Mucosa of stomach (tissue), 1 donor: ENCODE measurements at regions not wholly inside any gene's neighbourhood (a gene's known extent, or its start where the extent isn't known, plus 50 kb on each side); places are given as distances from the start of the nearest gene placed in this dataset.

ENCODE experiments used
- H3K27me3 ChIP-seq: one replicate; pipeline ENCODE4 v1.7.0; 2013; ENCODE audit warnings: mild to moderate bottlenecking, low read length; ENCODE audit not compliant: control insufficient read depth, insufficient read depth
- H3K36me3 ChIP-seq: one replicate; pipeline ENCODE4 v1.7.0; 2013; ENCODE audit warnings: low read length; ENCODE audit not compliant: control insufficient read depth, insufficient read depth
- H3K4me1 ChIP-seq: one replicate; pipeline ENCODE4 v1.7.0; 2013; ENCODE audit warnings: mild to moderate bottlenecking, low read length; ENCODE audit not compliant: control insufficient read depth, insufficient read depth
- H3K4me3 ChIP-seq: one replicate; pipeline ENCODE4 v1.7.0; 2013; ENCODE audit warnings: low read length
- H3K9ac ChIP-seq: one replicate; pipeline ENCODE4 v1.7.0; 2013; ENCODE audit warnings: mild to moderate bottlenecking, low read length, moderate library complexity
- H3K9me3 ChIP-seq: one replicate; pipeline ENCODE4 v1.7.0; 2013; ENCODE audit warnings: mild to moderate bottlenecking, low read length, moderate library complexity; ENCODE audit not compliant: control insufficient read depth
- donor health status: Pancreatic carcinoma.

DNA sequence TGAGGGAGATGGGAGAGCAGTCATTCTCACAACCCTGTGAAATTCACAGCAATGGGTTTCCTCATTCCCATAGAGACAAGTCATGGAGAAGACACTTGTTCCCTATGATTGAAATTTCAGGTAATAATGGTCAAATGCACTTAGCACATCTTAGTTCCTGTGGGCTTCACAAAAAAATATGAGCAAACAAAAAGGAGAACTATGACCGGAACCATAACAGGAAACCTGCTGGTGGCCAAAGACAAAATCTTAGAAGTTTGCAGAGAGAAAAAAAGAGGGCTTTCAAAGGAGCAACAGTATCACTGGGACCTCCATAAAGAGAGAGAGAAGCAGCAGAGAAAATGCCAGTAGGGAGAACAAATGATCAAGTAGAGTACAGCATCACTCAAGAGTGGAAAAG lies 138.9 kb upstream of the APCDD1 start:
- Histone ChIP-seq H3K4me3 (no peak overlapping the region), H3K4me1 (no peaks in the 10 kb centered on the region), H3K36me3 (no peaks in the 10 kb centered on the region), H3K9ac (no peak overlapping the region), H3K27me3 (no peaks in the 10 kb centered on the region), H3K9me3 (no peaks in the 10 kb centered on the region)

DNA sequence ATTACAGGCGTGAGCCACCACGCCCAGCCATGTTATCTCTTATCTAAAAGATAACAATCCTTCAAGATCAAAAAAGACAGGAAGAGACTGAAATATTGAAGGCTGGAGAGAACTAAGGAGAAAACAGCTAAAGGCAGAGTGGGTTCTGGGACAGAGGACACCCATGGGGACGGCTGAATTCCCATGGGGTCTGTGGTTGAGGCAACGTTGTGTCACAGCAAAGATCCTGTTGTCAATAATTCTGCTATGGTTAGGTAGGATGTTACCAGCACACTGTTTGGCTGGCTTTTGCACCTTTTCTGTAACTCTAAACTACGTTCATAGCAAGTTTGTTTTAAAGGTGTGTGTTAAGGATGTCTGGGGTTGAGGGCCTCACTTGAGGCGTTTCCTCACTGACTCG lies 137.7 kb upstream of the APCDD1 start:
- Histone ChIP-seq H3K4me3 (no peak overlapping the region), H3K36me3 (no peaks in the 10 kb centered on the region), H3K9ac (no peak overlapping the region), H3K27me3 (no peaks in the 10 kb centered on the region), H3K4me1 (no peaks in the 10 kb centered on the region), H3K9me3 (no peaks in the 10 kb centered on the region)

DNA sequence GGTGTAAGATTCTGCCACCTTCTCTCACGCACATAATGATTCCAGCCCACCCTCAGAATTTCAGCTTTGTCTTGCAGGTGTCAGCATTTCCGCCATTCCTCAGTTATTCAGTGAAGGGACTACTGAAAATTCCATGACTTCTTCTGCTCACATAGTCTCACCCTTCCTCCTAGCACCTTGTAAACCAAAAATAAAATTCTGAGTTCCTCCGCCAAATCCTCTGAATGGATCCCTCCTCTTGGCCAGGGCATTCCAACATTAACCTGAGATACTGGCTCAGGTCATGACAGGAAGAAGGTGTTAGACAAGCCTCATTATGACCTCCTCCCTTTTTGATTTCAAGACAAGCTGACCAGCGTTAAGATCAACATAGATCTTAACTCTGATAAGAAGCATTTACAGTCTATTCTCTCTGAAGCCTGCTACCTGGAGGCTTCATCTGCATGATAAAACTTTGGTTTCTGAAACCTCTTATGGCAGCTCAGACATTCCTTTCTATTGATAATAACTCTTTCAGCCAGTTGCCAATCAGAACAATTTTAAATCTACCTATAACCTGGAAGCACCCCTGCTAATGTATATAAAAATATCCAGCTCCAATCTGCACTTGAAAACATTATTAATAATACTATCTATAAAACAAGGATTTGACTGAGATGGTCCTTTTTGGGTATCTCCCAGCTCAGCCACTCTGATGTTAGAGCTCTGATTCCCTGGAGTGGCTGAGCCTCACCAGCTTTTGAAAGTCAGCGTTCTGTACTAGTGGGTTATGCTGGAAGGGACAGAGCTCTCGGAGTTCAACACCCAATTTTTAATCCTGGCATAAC lies 136.4 kb upstream of the APCDD1 start:
- H3K9me3 ChIP-seq: no peaks in the 10 kb centered on the region
- no peaks in the 10 kb centered on the region for H3K4me1 ChIP-seq
- no peaks in the 10 kb centered on the region for H3K36me3 ChIP-seq
- H3K27me3 ChIP-seq: no peaks in the 10 kb centered on the region
- no peak overlapping the region for H3K9ac ChIP-seq
- H3K4me3 ChIP-seq: no peak overlapping the region

DNA sequence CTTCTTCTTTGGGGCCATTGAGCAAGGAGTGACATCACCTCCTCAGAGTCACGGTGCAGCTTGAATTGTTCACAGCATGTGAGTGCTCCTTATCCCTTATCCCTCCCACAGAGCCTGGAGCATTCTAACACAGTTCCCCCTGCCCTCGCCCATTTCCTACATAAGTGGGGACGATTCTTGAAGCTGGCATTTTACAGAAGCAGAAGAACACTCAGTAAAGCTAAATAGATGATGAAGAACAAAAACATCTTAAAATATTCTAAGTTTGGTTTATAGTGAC lies 135.8 kb upstream of the APCDD1 start:
- Histone ChIP-seq H3K27me3 (no peaks in the 10 kb centered on the region), H3K9me3 (no peaks in the 10 kb centered on the region), H3K4me3 (no peak overlapping the region), H3K4me1 (no peaks in the 10 kb centered on the region), H3K9ac (no peak overlapping the region), H3K36me3 (no peaks in the 10 kb centered on the region)

DNA sequence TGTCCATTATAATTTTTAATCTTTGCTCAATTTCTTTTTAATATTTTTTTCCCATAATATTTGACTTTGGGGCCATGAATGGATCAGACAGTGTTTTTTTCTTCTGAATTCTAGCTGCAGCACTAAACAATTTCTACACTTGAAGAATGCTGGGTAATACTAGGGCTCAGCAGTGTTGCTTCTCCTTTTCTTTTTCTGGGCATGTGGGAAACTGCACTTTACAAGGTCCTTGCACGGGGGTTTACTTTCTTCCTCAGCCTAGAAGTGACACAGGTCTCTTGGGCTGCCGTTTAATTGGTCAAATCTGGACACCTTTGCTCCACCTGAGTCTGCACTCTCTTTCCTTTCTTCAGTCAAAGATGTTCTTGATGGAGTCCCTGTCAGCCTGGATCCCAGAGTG lies 135.4 kb upstream of the APCDD1 start:
- Histone ChIP-seq H3K9me3 (no peaks in the 10 kb centered on the region), H3K27me3 (no peaks in the 10 kb centered on the region), H3K36me3 (no peaks in the 10 kb centered on the region), H3K9ac (no peak overlapping the region), H3K4me1 (no peaks in the 10 kb centered on the region), H3K4me3 (no peak overlapping the region)

DNA sequence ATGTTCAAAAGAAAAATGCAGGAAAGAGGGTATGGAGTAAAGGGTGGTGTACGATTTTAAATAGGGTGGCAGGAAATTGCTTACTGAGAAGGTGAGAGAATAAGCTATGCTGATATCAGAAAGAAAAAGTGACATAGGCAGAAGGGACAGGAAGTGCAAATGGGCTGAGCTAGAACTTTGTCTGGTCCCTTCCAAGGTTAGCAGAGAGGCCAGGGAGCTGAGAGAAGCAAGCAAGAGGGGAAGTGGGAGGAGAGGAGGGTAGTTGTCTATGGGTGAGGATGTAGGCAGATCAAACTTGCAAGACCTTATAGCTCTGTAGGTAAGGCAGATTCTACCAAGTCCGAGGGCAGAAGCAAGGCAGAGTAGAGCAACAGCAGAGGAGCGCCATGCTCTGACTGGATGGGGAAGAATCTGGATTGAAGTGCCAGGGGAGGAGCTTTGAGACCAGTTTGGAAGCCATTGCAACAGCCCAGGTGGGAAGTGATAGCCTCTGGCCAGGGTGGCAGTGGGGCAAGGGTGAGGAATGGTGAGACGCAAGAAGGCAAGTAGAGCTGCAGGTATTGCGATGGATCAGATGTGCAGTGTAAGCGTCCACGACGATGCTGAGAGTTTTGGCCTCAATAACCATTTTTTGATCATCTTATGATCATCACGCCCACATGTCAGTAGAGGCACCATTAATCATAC lies 134.4 kb upstream of the APCDD1 start:
- Histone ChIP-seq H3K27me3 (no peaks in the 10 kb centered on the region), H3K9ac (no peak overlapping the region), H3K4me3 (no peak overlapping the region), H3K9me3 (no peaks in the 10 kb centered on the region), H3K36me3 (no peaks in the 10 kb centered on the region), H3K4me1 (no peaks in the 10 kb centered on the region)

DNA sequence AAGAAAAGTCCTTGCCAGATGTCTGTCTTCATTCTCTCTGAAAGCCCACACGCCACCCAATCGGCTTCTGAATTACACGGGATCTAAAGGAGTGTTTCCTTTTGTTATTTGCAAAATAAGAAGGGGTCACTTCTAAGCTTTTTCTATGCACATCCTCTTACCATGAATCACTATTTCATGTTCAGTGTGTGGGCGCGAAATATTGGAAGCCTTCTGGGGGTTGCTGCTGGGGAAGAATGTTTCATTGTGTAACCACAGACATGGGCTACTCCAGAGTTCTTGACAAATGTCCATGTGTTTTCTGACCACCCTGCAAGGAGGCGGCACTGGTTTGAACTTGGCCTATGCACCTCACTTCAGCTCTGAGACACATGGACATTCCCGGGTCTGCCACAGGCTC lies 133.6 kb upstream of the APCDD1 start:
- no peaks in the 10 kb centered on the region for H3K27me3 ChIP-seq
- no peaks in the 10 kb centered on the region for H3K4me1 ChIP-seq
- H3K36me3 ChIP-seq: no peaks in the 10 kb centered on the region
- no peaks in the 10 kb centered on the region for H3K9me3 ChIP-seq
- no peak overlapping the region for H3K4me3 ChIP-seq
- no peak overlapping the region for H3K9ac ChIP-seq

DNA sequence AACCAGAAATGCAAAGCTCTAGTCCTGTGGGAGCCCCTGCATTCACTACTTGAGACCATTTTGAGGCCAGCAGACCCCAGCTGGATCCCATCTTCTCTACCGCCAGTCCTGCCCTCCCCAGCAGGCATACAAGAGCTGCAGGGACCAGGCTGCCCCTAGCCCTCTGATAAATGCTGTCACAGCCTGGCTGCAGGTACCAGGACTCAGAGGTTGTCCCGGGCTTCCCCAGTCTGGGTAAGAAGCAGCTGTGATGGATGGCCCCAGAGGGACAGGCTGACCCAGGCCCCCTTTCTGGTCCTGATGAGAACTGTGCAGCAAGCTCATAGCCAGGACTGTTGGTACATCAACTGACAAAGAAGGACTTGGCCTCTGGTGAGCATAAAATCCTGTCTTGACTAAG lies 132.9 kb upstream of the APCDD1 start:
- Histone ChIP-seq H3K9ac (no peak overlapping the region), H3K36me3 (no peaks in the 10 kb centered on the region), H3K4me1 (no peaks in the 10 kb centered on the region), H3K4me3 (no peak overlapping the region), H3K9me3 (no peaks in the 10 kb centered on the region), H3K27me3 (no peaks in the 10 kb centered on the region)

DNA sequence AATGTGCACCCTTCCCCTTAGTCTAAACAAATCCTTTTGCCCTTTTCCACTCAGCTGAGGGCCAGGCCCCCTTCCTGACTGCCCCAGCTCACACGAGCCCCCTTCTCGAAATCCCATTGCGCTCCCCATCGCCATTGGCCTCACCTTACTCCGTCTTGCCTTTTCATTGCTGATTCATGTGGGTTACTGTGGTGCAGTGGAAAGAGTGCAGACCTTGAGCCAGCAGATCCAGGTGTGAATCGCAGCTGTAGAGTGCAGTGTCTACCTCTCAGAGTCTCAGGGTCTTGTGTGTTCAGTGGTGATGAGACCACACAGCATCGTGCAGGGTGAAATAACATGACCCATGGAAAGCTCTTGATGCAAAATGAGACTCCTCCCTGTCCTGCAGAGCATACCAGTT lies 132.4 kb upstream of the APCDD1 start:
- no peak overlapping the region for H3K4me3 ChIP-seq
- H3K36me3 ChIP-seq: no peaks in the 10 kb centered on the region
- no peaks in the 10 kb centered on the region for H3K4me1 ChIP-seq
- H3K27me3 ChIP-seq: peaks cover under 1% of the 10 kb centered on the region
- H3K9me3 ChIP-seq: no peaks in the 10 kb centered on the region
- H3K9ac ChIP-seq: no peak overlapping the region

DNA sequence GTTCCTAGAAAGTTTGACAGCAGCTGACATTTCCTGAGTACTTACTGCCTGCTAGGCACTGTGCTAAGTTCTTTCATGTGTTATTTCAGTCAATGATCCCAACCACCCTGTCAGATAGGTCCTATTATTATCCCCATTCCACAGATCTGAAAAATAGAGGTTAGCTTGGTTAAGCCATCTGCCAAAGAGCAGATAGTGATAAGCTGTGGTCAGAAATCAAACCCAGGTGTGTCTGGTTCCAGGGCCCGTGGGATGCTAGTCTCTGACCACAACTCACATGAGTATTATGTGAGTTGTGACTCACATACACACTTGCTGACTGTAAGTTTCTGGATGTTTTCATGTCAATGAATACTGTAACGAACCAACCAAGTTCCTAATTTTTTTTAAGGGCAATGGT lies 132.0 kb upstream of the APCDD1 start:
- Histone ChIP-seq H3K9ac (no peak overlapping the region), H3K4me3 (no peak overlapping the region), H3K4me1 (no peaks in the 10 kb centered on the region), H3K36me3 (no peaks in the 10 kb centered on the region), H3K27me3 (peaks cover 3% of the 10 kb centered on the region), H3K9me3 (no peaks in the 10 kb centered on the region)

DNA sequence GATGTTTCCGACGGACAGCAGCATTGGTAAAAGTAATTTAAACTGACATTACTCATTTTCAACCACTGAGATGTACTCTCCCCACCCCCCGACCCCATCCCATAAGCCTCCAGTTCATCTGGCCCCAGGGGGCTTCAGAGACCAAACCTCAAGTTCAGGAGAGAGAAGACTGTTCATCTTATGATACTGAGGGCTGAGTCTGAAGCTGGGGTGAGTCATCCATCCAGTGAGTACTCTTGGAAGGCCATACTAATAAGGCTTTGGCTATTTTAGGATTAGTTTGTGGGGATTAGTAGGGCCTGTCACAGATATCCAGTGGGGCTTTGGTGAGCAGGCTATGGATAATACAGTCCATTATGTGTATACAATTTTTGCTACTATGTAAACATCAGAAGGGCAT lies 125.3 kb upstream of the APCDD1 start:
- H3K9me3 ChIP-seq: no peaks in the 10 kb centered on the region
- no peak overlapping the region for H3K4me3 ChIP-seq
- H3K27me3 ChIP-seq: peaks cover 3% of the 10 kb centered on the region
- H3K36me3 ChIP-seq: no peaks in the 10 kb centered on the region
- no peak overlapping the region for H3K9ac ChIP-seq
- no peaks in the 10 kb centered on the region for H3K4me1 ChIP-seq

DNA sequence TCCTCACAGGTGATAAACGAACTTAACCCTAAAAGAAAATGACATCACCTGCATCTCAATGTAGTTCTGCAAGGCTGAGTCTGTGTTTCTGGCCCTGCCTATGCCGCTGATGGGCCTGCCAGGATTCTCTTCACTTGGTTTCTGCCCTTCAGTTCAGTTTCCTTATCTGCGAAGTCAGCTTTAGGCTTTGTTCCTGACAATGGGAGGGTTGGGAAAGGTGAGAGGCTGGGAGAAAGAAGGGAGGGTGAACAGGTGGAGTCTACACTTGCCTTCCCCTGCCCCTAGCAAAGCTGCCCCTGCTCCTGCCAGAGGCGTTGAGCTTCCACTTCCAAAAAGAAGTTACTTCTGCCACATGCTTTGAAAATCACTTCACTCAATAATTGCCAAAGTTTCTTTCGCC lies 124.0 kb upstream of the APCDD1 start:
- H3K9ac ChIP-seq: no peak overlapping the region
- H3K27me3 ChIP-seq: peaks cover 3% of the 10 kb centered on the region
- no peaks in the 10 kb centered on the region for H3K4me1 ChIP-seq
- no peaks in the 10 kb centered on the region for H3K9me3 ChIP-seq
- H3K36me3 ChIP-seq: no peaks in the 10 kb centered on the region
- H3K4me3 ChIP-seq: no peak overlapping the region
